Endothelial cell of umbilical vein (primary cell): ENCODE measurements at regions not wholly inside any gene's neighbourhood (a gene's known extent, or its start where the extent isn't known, plus 50 kb on each side); places are given as distances from the start of the nearest gene placed in this dataset.

Experiments used
- BruUV-seq: library from RNA; stranded (reverse); fragments of 400-500 nt; replicated peaks from 2 replicates; lab custom pipeline; 2021; lab: Mats Ljungman, UMichigan
- CTCF ChIA-PET: fragments of 300-600, 350-600 bp; sonication (Branson Sonifier 250); formaldehyde crosslinking; loops from one replicate; lab custom pipeline; 2021; ENCODE audit warnings: antibody characterized with exemption, inconsistent platforms; lab: Charles Lee
- POLR2A ChIA-PET: fragments of 300-600, 350-600 bp; sonication (Branson Sonifier 250); formaldehyde crosslinking; loops from one replicate; lab custom pipeline; 2021; ENCODE audit warnings: antibody characterized with exemption, inconsistent platforms; lab: Charles Lee
- DNase-seq: peaks from one replicate; pipeline ENCODE4 v3.0.0-alpha.2; 2011; ENCODE audit warnings: low read depth, low spot score
- FAIRE-seq: peaks from 2 replicates; lab custom pipeline; 2011; peaks lifted over from hg19 to GRCh38; lab: Jason Lieb, UNC
- H2AFZ ChIP-seq: 2 replicates; pipeline ENCODE4 v1.6.0; 2012; ENCODE audit warnings: low read depth, low read length, control low read depth, inconsistent platforms
- H3K27ac ChIP-seq: 2 replicates; pipeline ENCODE4 v1.5.1; 2011; ENCODE audit warnings: low read depth, mild to moderate bottlenecking, control low read depth, low read length, moderate library complexity; ENCODE audit not compliant: insufficient read depth
- H3K27me3 ChIP-seq, 2 experiments: 2 replicates each; pipeline versions ENCODE4 v1.6.0 to v1.6.1; 2011; ENCODE audit warnings: low read length in 2 of 2, mixed read lengths in 1 of 2; ENCODE audit not compliant: control insufficient read depth in 2 of 2, insufficient read depth in 2 of 2
- H3K36me3 ChIP-seq, 2 experiments: 2 replicates in 1 of 2; 3 replicates in 1 of 2; pipeline ENCODE4 v1.5.1; 2011; ENCODE audit warnings: low read length in 2 of 2, mild to moderate bottlenecking in 1 of 2, moderate library complexity in 1 of 2; ENCODE audit not compliant: control insufficient read depth in 2 of 2, insufficient read depth in 2 of 2; ENCODE audit errors: extremely low read depth in 1 of 2
- H3K4me1 ChIP-seq: 3 replicates; pipeline ENCODE4 v1.5.1; 2011; ENCODE audit warnings: mild to moderate bottlenecking, low read length; ENCODE audit not compliant: control insufficient read depth, insufficient read depth; ENCODE audit errors: extremely low read depth
- H3K4me2 ChIP-seq: 2 replicates; pipeline ENCODE4 v1.6.1; 2011; ENCODE audit warnings: low read length, control low read depth, mixed read lengths; ENCODE audit not compliant: insufficient read depth
- H3K4me3 ChIP-seq, 3 experiments: fragments of 200-600 bp in 1 of 3; sonication (generic), shearing (Covaris generic) in 1 of 3; replicated peaks in 1 of 3; 2 replicates each; pipeline ENCODE4 v1.5.1; 2011 to 2016; ENCODE audit warnings: control low read depth in 3 of 3, low read length in 3 of 3, mild to moderate bottlenecking in 2 of 3, inconsistent platforms in 1 of 3, low read depth in 1 of 3, moderate library complexity in 1 of 3; ENCODE audit not compliant: insufficient read depth in 1 of 3
- H3K79me2 ChIP-seq: 2 replicates; pipeline ENCODE4 v1.6.0; 2012; ENCODE audit warnings: low read length, inconsistent platforms; ENCODE audit not compliant: control insufficient read depth, insufficient read depth
- H3K9ac ChIP-seq: replicated peaks from 2 replicates; pipeline ENCODE3; 2011; ENCODE audit warnings: low read length, control low read depth; ENCODE audit not compliant: insufficient read depth; ENCODE audit errors: extremely low read depth
- H3K9me1 ChIP-seq: replicated peaks from 3 replicates; pipeline ENCODE4 v1.6.0; 2011; ENCODE audit warnings: mild to moderate bottlenecking, low read length; ENCODE audit not compliant: control insufficient read depth, insufficient read depth; ENCODE audit errors: extremely low read depth
- H3K9me3 ChIP-seq: replicated peaks from 2 replicates; pipeline ENCODE4 v1.5.1; 2012; ENCODE audit warnings: low read length, inconsistent platforms; ENCODE audit not compliant: control insufficient read depth, insufficient read depth
- H4K20me1 ChIP-seq: replicated peaks from 2 replicates; pipeline ENCODE3; 2011; ENCODE audit warnings: mild to moderate bottlenecking, low read length; ENCODE audit not compliant: control insufficient read depth, insufficient read depth; ENCODE audit errors: extremely low read depth
- CTCF ChIP-seq, 2 donors: IDR thresholded peaks; 1 replicate in 1 of 2; 2 replicates in 1 of 2; pipeline ENCODE4 v1.5.1; 2011; ENCODE audit warnings: low read length in 2 of 2, mild to moderate bottlenecking in 2 of 2, moderate library complexity in 2 of 2, control low read depth in 1 of 2, inconsistent platforms in 1 of 2, low read depth in 1 of 2; ENCODE audit not compliant: insufficient read depth in 1 of 2; ENCODE audit errors: extremely low read depth in 1 of 2
- EZH2 ChIP-seq: IDR thresholded peaks from 2 replicates; pipeline ENCODE4 v1.6.1; 2012; ENCODE audit warnings: borderline replicate concordance, low read depth, mild to moderate bottlenecking, moderate library complexity, low read length, inconsistent platforms; ENCODE audit not compliant: severe bottlenecking
- FOS ChIP-seq: IDR thresholded peaks from 2 replicates; pipeline ENCODE4 v1.6.1; 2011; ENCODE audit warnings: mild to moderate bottlenecking, low read length, moderate library complexity, borderline replicate concordance; ENCODE audit not compliant: insufficient read depth
- GATA2 ChIP-seq: IDR thresholded peaks from 2 replicates; pipeline ENCODE4 v1.7.0; 2011; ENCODE audit warnings: low read depth, mild to moderate bottlenecking, moderate library complexity, mixed read lengths, low read length; ENCODE audit not compliant: insufficient read length, insufficient read depth
- JUN ChIP-seq: IDR thresholded peaks from 2 replicates; pipeline ENCODE4 v1.6.1; 2011; ENCODE audit warnings: borderline replicate concordance, low read depth; ENCODE audit not compliant: insufficient read length, insufficient read depth
- MAX ChIP-seq: IDR thresholded peaks from 2 replicates; pipeline ENCODE4 v1.6.1; 2011; ENCODE audit not compliant: insufficient read depth, insufficient read length
- MYC ChIP-seq: IDR thresholded peaks from one replicate; pipeline ENCODE4 v1.6.1; 2011; ENCODE audit warnings: mild to moderate bottlenecking, low read depth, low read length
- POLR2A ChIP-seq: IDR thresholded peaks from 2 replicates; pipeline ENCODE4 v1.6.1; 2012; ENCODE audit warnings: low read depth, mild to moderate bottlenecking, control low read depth, low read length
- POLR2AphosphoS5 ChIP-seq: IDR thresholded peaks from 2 replicates; pipeline ENCODE4 v1.6.1; 2012; ENCODE audit warnings: low read depth, mild to moderate bottlenecking, control low read depth, low read length, moderate library complexity; ENCODE audit not compliant: insufficient read depth
- dilution Hi-C: fragments of 300-500 bp; cut with MboI; formaldehyde crosslinking; loops from one replicate; pipeline ENCODE4 v1.15.0; 2019; ENCODE audit warnings: low sequenced_read_pairs; ENCODE audit not compliant: extremely low pct_ligation_motif_present
- intact Hi-C: fragments of 100-400 bp; cut with micrococcal nuclease; formaldehyde crosslinking; loops from one replicate; pipeline ENCODE4 v1.10.0; 2022

- BruUV-seq, result no TSS peak
Measured at GRCh38 chr7:120201290-120201689, 71.7 kb upstream of the KCND2 start.

More at GRCh38 chr7:120201290-120201689, 71.7 kb upstream of the KCND2 start:
- no peaks in the 10 kb centered on the region for H3K9me1 ChIP-seq
- ChIA-PET CTCF (no interaction called here), POLR2A (no interaction called here)
- intact Hi-C loops, result no loop called here
- dilution Hi-C loops, result no loop called here
- H3K4me1 ChIP-seq, result no peaks in the 10 kb centered on the region
- no peaks in the 10 kb centered on the region for H3K79me2 ChIP-seq
- H3K4me3 ChIP-seq, result no peak overlapping the region
- H3K9me3 ChIP-seq, result no peaks in the 10 kb centered on the region
- H3K27me3 ChIP-seq, result no peaks in the 10 kb centered on the region
- H3K4me2 ChIP-seq, result no peak overlapping the region
- H3K9ac ChIP-seq, result no peak overlapping the region
- H3K27ac ChIP-seq, result no peak overlapping the region
- no peaks in the 10 kb centered on the region for H4K20me1 ChIP-seq
- FAIRE-seq, result no peak
- DNase-seq, result no peak
- H3K36me3 ChIP-seq, result no peaks in the 10 kb centered on the region
- H2AFZ ChIP-seq, result no peak overlapping the region
- TF ChIP-seq JUN (no peak), EZH2 (no peak), POLR2AphosphoS5 (no peak), POLR2A (no peak), GATA2 (no peak), CTCF (IDR thresholded peaks at IDR 0.05; ENCODE audit: extremely low read depth in 1 of 2, insufficient read depth in 1 of 2, low read depth in 1 of 2, low read length in 2 of 2) (no peak), MYC (no peak), MAX (no peak), FOS (no peak)
